BJ (cell line): ENCODE measurements at regions not wholly inside any gene's neighbourhood (a gene's known extent, or its start where the extent isn't known, plus 50 kb on each side); places are given as distances from the start of the nearest gene placed in this dataset.

ENCODE experiments used
- CTCF ChIA-PET: fragments of 350-600 bp; formaldehyde crosslinking; extraction: SDS; loops from one replicate; lab custom pipeline; 2021; ENCODE audit warnings: antibody characterized with exemption, inconsistent platforms; lab: Yijun Ruan, JAX
- POLR2A ChIA-PET: fragments of 300-600 bp; sonication (Branson Sonifier 250); formaldehyde crosslinking; extraction: SDS; loops from one replicate; lab custom pipeline; 2021; ENCODE audit warnings: antibody characterized with exemption; lab: Charles Lee
- DNase-seq: peaks from one replicate; pipeline ENCODE4 v3.0.0-alpha.2; 2011; ENCODE audit warnings: low read depth
- H3K27me3 ChIP-seq: 2 replicates; pipeline ENCODE4 v1.6.0; 2011; ENCODE audit warnings: low read length; ENCODE audit not compliant: control insufficient read depth, insufficient read depth
- H3K36me3 ChIP-seq: 2 replicates; pipeline ENCODE4 v1.5.1; 2011; ENCODE audit warnings: low read length; ENCODE audit not compliant: control insufficient read depth, insufficient read depth
- H3K4me3 ChIP-seq: 2 replicates; pipeline ENCODE4 v1.5.1; 2011; ENCODE audit warnings: low read depth, mild to moderate bottlenecking, control low read depth, low read length
- CTCF ChIP-seq: IDR thresholded peaks from 2 replicates; pipeline ENCODE4 v1.5.1; 2011; ENCODE audit warnings: low read depth, mild to moderate bottlenecking, control low read depth, inconsistent platforms, low read length, moderate library complexity; ENCODE audit not compliant: insufficient read depth

- H3K4me3 ChIP-seq: no peak overlapping the region
- H3K27me3 ChIP-seq: no peaks in the 10 kb centered on the region
- no peak for DNase-seq
- no peaks in the 10 kb centered on the region for H3K36me3 ChIP-seq
- TF ChIP-seq CTCF: no peak
- ChIA-PET CTCF (interaction anchor here (0.5 to 1.2 kb wide), 4 partner anchors 13 to 243 kb away, joined by 3 to 4 read pairs (median 3); no protein-coding TSS in a partner anchor), POLR2A (interaction anchor here (0.5 kb wide), 1 partner anchor 873 kb away, joined by 6 read pairs; no protein-coding TSS in a partner anchor)
Observed at GRCh38 chr7:41006306-41006995, 696.4 kb downstream of the INHBA start.

- no peak for TF ChIP-seq CTCF
- peak; percentile 43 for DNase-seq
- H3K27me3 ChIP-seq: no peaks in the 10 kb centered on the region
- H3K36me3 ChIP-seq: no peaks in the 10 kb centered on the region
- ChIA-PET POLR2A (no interaction called here), CTCF (no interaction called here)
- no peak overlapping the region for H3K4me3 ChIP-seq
Observed at GRCh38 chr7:41005374-41005901, 697.5 kb downstream of the INHBA start.

GRCh38 chr7:41003977-41004376 is 698.9 kb downstream of the INHBA start:
- no peaks in the 10 kb centered on the region for H3K27me3 ChIP-seq
- no peak for TF ChIP-seq CTCF
- H3K36me3 ChIP-seq: no peaks in the 10 kb centered on the region
- CTCF ChIA-PET: interaction anchor here (0.9 to 2.4 kb wide), 5 partner anchors 11 to 702 kb away, joined by 3 to 8 read pairs (median 4); no protein-coding TSS in a partner anchor
- H3K4me3 ChIP-seq: no peak overlapping the region
- no peak for DNase-seq
- POLR2A ChIA-PET: no interaction called here

- Histone ChIP-seq H3K36me3 (no peaks in the 10 kb centered on the region), H3K27me3 (no peaks in the 10 kb centered on the region), H3K4me3 (no peak overlapping the region)
- POLR2A ChIA-PET: no interaction called here
- DNase-seq: no peak
- no peak for TF ChIP-seq CTCF
- CTCF ChIA-PET: interaction anchor here (0.5 to 2.4 kb wide), 12 partner anchors 8 to 708 kb away, joined by 3 to 9 read pairs (median 4); no protein-coding TSS in a partner anchor
Observed at GRCh38 chr7:41003611-41003940, 699.3 kb downstream of the INHBA start.

GRCh38 chr7:41002741-41003610 is 699.9 kb downstream of the INHBA start:
- TF ChIP-seq CTCF: peak; percentile 72
- POLR2A ChIA-PET: no interaction called here
- DNase-seq: no peak

More at GRCh38 chr7:41002741-41003610, 699.9 kb downstream of the INHBA start:
- no peak overlapping the region for H3K4me3 ChIP-seq
- CTCF ChIA-PET: interaction anchor here (0.5 to 2.4 kb wide), 14 partner anchors 9 to 709 kb away, joined by 3 to 9 read pairs (median 3); no protein-coding TSS in a partner anchor
- H3K27me3 ChIP-seq: no peaks in the 10 kb centered on the region
- no peaks in the 10 kb centered on the region for H3K36me3 ChIP-seq
